K562 (cell line): ENCODE measurements at regions not wholly inside any gene's neighbourhood (a gene's known extent, or its start where the extent isn't known, plus 50 kb on each side); places are given as distances from the start of the nearest gene placed in this dataset.

Source experiments
- ATAC-seq: fragments of 200-7000 bp; cut with Tn5 transposase; 3 replicates; pipeline ENCODE4 v1.9.1; 2020; ENCODE audit warnings: moderate library complexity
- BruUV-seq: library from RNA; stranded (reverse); fragments of 400-500 nt; replicated peaks from 2 replicates; lab custom pipeline; 2021; lab: Mats Ljungman, UMichigan
- CTCF ChIA-PET: fragments of 300-600 bp; formaldehyde crosslinking; extraction: SDS; loops from one replicate; lab custom pipeline; 2021; ENCODE audit warnings: low intra/inter-chr PET ratio; lab: Yijun Ruan, JAX
- POLR2A ChIA-PET: fragments of 300-600, 350-650 bp; sonication (Branson Sonifier 250); formaldehyde crosslinking; extraction: SDS; loops from one replicate; lab custom pipeline; 2021; ENCODE audit warnings: antibody characterized with exemption, inconsistent platforms; lab: Yijun Ruan, JAX
- DNase-seq, 4 experiments: peaks; one replicate each; pipeline versions ENCODE4 v3.0.0 to v3.0.0-alpha.2; 2011 to 2018; ENCODE audit warnings: low spot score in 3 of 4, mixed read lengths in 3 of 4; ENCODE audit errors: extremely low read depth in 1 of 4
- FAIRE-seq: peaks from 2 replicates; lab custom pipeline; 2011; peaks lifted over from hg19 to GRCh38; lab: Jason Lieb, UNC
- H2AFZ ChIP-seq: 2 replicates; pipeline ENCODE4 v1.6.0; 2011; ENCODE audit warnings: low read depth, low read length, control low read depth, inconsistent platforms
- H3K27ac ChIP-seq: fragments of 200-600 bp; 3 replicates; pipeline ENCODE4 v1.8.0; 2011; ENCODE audit warnings: low read depth, mild to moderate bottlenecking, control low read depth, inconsistent platforms, low read length, moderate library complexity, mixed read lengths; ENCODE audit errors: extremely low read depth
- H3K27me3 ChIP-seq, 2 experiments: fragments of 300-600 bp in 1 of 2; 2 replicates in 1 of 2; 3 replicates in 1 of 2; pipeline versions ENCODE4 v1.6.0 to v1.8.0; 2011; ENCODE audit warnings: inconsistent platforms in 2 of 2, low read length in 2 of 2, mild to moderate bottlenecking in 1 of 2, mixed read lengths in 1 of 2, moderate library complexity in 1 of 2; ENCODE audit not compliant: control insufficient read depth in 2 of 2, insufficient read depth in 2 of 2
- H3K36me3 ChIP-seq: fragments of 300-600 bp; 3 replicates; pipeline ENCODE4 v1.8.0; 2011; ENCODE audit warnings: mild to moderate bottlenecking, low read length, inconsistent platforms; ENCODE audit not compliant: control insufficient read depth, insufficient read depth
- H3K4me1 ChIP-seq, 2 experiments: fragments of 200-600 bp in 1 of 2; replicated peaks in 1 of 2; 2 replicates in 1 of 2; 3 replicates in 1 of 2; pipeline versions ENCODE4 v1.5.1 to v1.8.0; 2011; ENCODE audit warnings: inconsistent platforms in 2 of 2, low read length in 2 of 2, mild to moderate bottlenecking in 1 of 2, mixed read lengths in 1 of 2, moderate library complexity in 1 of 2; ENCODE audit not compliant: control insufficient read depth in 2 of 2, insufficient read depth in 2 of 2
- H3K4me2 ChIP-seq: 2 replicates; pipeline ENCODE4 v1.6.1; 2011; ENCODE audit warnings: low read length, control low read depth, inconsistent platforms, mixed read lengths; ENCODE audit not compliant: insufficient read depth
- H3K4me3 ChIP-seq: fragments of 200-600 bp; sonication (generic), shearing (Covaris generic); 2 replicates; pipeline ENCODE4 v1.5.1; 2016; ENCODE audit warnings: control low read depth, inconsistent platforms
- H3K79me2 ChIP-seq: fragments of 200-600 bp; 3 replicates; pipeline ENCODE4 v1.8.0; 2011; ENCODE audit warnings: low read length, inconsistent platforms; ENCODE audit not compliant: control insufficient read depth, insufficient read depth
- H3K9ac ChIP-seq, 2 experiments: 2 replicates each; pipeline versions ENCODE4 v1.6.0 to v1.6.1; 2011; ENCODE audit warnings: low read depth in 2 of 2, low read length in 2 of 2, control low read depth in 1 of 2, inconsistent platforms in 1 of 2, mild to moderate bottlenecking in 1 of 2, mixed read lengths in 1 of 2; ENCODE audit not compliant: insufficient read depth in 1 of 2
- H3K9me1 ChIP-seq: one replicate; pipeline ENCODE4 v1.6.0; 2011; ENCODE audit warnings: inconsistent platforms, mild to moderate bottlenecking, low read length, moderate library complexity; ENCODE audit not compliant: control insufficient read depth, insufficient read depth
- H3K9me3 ChIP-seq: replicated peaks from 2 replicates; pipeline ENCODE4 v1.5.1; 2011; ENCODE audit warnings: low read depth, low read length, inconsistent platforms; ENCODE audit not compliant: control insufficient read depth, insufficient read depth
- H4K20me1 ChIP-seq: replicated peaks from 2 replicates; pipeline ENCODE4 v1.6.1; 2011; ENCODE audit warnings: low read length, inconsistent platforms, mixed read lengths; ENCODE audit not compliant: control insufficient read depth, insufficient read depth
- EP300 ChIP-seq: IDR thresholded peaks from 2 replicates; pipeline ENCODE4 v1.6.1; 2012; ENCODE audit warnings: low read length, improper control_type of control experiment
- HMGN3 ChIP-seq: IDR thresholded peaks from 2 replicates; pipeline ENCODE4 v1.6.1; 2011; ENCODE audit warnings: borderline replicate concordance, low read depth, mild to moderate bottlenecking, mixed read lengths, low read length; ENCODE audit not compliant: insufficient read length; ENCODE audit errors: extremely low read depth
- MCM7 ChIP-seq, 2 experiments: fragments of 450-650 bp; IDR thresholded peaks; 2 replicates each; pipeline ENCODE4 v1.6.1; 2016 to 2018
- PML ChIP-seq: IDR thresholded peaks from 2 replicates; pipeline ENCODE4 v1.6.1; 2012; ENCODE audit warnings: low read length, inconsistent platforms
- THAP12 ChIP-seq: fragments of 250-450 bp; sonication (Bioruptor Pico); IDR thresholded peaks from 2 replicates; pipeline ENCODE4 v1.9.0; 2021; ENCODE audit warnings: mild to moderate bottlenecking, inconsistent platforms
- ZBTB7A ChIP-seq: IDR thresholded peaks from 2 replicates; pipeline ENCODE4 v1.6.1; 2011; ENCODE audit warnings: low read depth, mild to moderate bottlenecking, low read length, moderate library complexity, borderline replicate concordance; ENCODE audit not compliant: control insufficient read depth
- ZNF174 ChIP-seq: fragments of 250-450 bp; sonication (Bioruptor Pico); IDR thresholded peaks from 2 replicates; pipeline ENCODE4 v1.4.0; 2020; ENCODE audit warnings: mild to moderate bottlenecking
- ZNF263 ChIP-seq: sonication (generic); formaldehyde crosslinking; IDR thresholded peaks from 2 replicates; pipeline ENCODE4 v1.8.0; 2022; ENCODE audit warnings: mild to moderate bottlenecking, missing genetic modification reagents, borderline replicate concordance
- ZNF324 ChIP-seq: fragments of 250-450 bp; sonication (Bioruptor Pico); IDR thresholded peaks from 2 replicates; pipeline ENCODE4 v1.4.0; 2020; ENCODE audit warnings: mild to moderate bottlenecking
- ZNF507 ChIP-seq: conservative IDR thresholded peaks from 2 replicates; pipeline ENCODE4 v1.6.1; 2017; ENCODE audit warnings: missing genetic modification characterization, missing compliant biosample characterization
- WGBS: fragments of 100-300 bp; shearing (Covaris generic); methylation state at CpG from one replicate; pipeline ENCODE4 v1.1.6; 2016; ENCODE audit warnings: low coverage, mixed read lengths; ENCODE audit not compliant: insufficient coverage; ENCODE audit errors: missing lambda C conversion rate; 5-methylcytosine and 5-hydroxymethylcytosine counted together
- in situ Hi-C: fragments of 300-500 bp; cut with MboI; formaldehyde crosslinking; loops from 4 replicates; pipeline ENCODE4 v1.15.0; 2018; ENCODE audit warnings: inconsistent platforms, mixed read lengths
- intact Hi-C: fragments of 100-400 bp; cut with micrococcal nuclease; formaldehyde crosslinking; loops from 2 replicates; pipeline ENCODE4 v1.14.2; 2022
- TF ChIP-seq, protein P1 (sequence below): IDR thresholded peaks from 2 replicates; pipeline ENCODE4 v1.6.1; 2011; ENCODE audit warnings: borderline replicate concordance, low read depth, mild to moderate bottlenecking, moderate library complexity, low read length; ENCODE audit not compliant: insufficient read depth, poor library complexity, severe bottlenecking
- TF ChIP-seq, protein P2 (sequence below): fragments of 450-650 bp; IDR thresholded peaks from 2 replicates; pipeline ENCODE4 v1.6.1; 2016; ENCODE audit warnings: antibody characterized with exemption

DNA sequence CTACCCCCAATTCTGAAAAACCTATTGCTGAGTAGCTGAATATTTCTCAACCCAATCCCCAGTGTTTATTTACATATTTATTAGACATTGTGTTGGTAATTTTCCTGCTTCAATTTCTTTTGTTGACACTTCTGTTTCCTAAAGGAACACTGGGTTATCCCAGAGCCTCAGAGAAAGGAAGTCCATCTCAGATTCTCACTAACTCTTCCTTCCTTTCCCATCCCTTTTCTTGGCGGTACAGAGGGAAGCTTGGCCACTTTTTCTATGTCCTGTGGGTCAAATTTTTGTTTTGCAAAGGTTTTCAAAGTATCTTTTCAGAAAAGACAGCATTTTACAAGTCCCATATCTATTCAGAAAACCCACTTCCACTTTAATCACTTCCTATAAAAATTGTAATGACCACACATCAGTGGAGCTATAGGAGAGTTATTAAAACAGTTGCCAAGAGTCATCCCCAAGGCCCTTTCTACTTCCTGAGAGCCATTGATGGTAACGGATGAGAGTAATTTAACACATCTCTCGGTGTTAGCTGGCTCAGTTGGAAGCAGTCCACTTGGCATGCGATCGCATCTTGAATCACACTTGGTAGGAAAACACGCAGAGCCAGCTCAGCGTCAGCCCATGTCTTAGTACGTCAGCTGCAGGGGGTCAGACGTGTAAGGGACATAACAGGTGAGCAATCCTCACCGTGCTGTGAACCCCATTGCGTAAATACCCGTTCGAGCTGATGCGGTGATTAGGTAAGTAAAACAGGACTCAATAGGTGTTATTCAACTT lies 231.1 kb upstream of the ADARB2 start:
- Histone ChIP-seq H3K9me3 (no peaks in the 10 kb centered on the region), H4K20me1 (no peaks in the 10 kb centered on the region; the same call in 1 of the 2 replicates), H3K27me3 (peaks cover 0 to 20% of the 10 kb centered on the region in 2 experiments; a peak in 2 of 5 replicates), H3K4me3 (no peak overlapping the region), H2AFZ (no peak overlapping the region), H3K79me2 (no peaks in the 10 kb centered on the region), H3K36me3 (no peaks in the 10 kb centered on the region), H3K9me1 (no peaks in the 10 kb centered on the region), H3K9ac (no peak overlapping the region), H3K27ac (no peak overlapping the region), H3K4me1 (no peaks in the 10 kb centered on the region), H3K4me2 (no peak overlapping the region)
- no peak for FAIRE-seq
- intact Hi-C loops, result no loop called here
- 2% methylated on average over 14 of the region's 14 CpGs for WGBS
- POLR2A ChIA-PET, result interaction anchor here (0.7 kb wide), 2 partner anchors 24 to 645 kb away, joined by 3 read pairs; no protein-coding TSS in a partner anchor
- ATAC-seq, result no peak
- CTCF ChIA-PET, result no interaction called here
- in situ Hi-C loops, result no loop called here
- no peak for DNase-seq
- BruUV-seq, result no TSS peak
- TF ChIP-seq EP300 (no peak), ZNF324 (CRISPR knock-in tag) (no peak), PML (no peak), ZNF507 (tag) (no peak), THAP12 (CRISPR knock-in tag) (no peak), ZNF263 (CRISPR knock-in tag) (no peak), ZBTB7A (no peak), ZNF174 (CRISPR knock-in tag) (no peak), MCM7 (IDR thresholded peaks at IDR 0.05) (no peak), HMGN3 (no peak)
- TF ChIP-seq, protein P1, sequence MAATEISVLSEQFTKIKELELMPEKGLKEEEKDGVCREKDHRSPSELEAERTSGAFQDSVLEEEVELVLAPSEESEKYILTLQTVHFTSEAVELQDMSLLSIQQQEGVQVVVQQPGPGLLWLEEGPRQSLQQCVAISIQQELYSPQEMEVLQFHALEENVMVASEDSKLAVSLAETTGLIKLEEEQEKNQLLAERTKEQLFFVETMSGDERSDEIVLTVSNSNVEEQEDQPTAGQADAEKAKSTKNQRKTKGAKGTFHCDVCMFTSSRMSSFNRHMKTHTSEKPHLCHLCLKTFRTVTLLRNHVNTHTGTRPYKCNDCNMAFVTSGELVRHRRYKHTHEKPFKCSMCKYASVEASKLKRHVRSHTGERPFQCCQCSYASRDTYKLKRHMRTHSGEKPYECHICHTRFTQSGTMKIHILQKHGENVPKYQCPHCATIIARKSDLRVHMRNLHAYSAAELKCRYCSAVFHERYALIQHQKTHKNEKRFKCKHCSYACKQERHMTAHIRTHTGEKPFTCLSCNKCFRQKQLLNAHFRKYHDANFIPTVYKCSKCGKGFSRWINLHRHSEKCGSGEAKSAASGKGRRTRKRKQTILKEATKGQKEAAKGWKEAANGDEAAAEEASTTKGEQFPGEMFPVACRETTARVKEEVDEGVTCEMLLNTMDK, result no peak
- TF ChIP-seq, protein P2, sequence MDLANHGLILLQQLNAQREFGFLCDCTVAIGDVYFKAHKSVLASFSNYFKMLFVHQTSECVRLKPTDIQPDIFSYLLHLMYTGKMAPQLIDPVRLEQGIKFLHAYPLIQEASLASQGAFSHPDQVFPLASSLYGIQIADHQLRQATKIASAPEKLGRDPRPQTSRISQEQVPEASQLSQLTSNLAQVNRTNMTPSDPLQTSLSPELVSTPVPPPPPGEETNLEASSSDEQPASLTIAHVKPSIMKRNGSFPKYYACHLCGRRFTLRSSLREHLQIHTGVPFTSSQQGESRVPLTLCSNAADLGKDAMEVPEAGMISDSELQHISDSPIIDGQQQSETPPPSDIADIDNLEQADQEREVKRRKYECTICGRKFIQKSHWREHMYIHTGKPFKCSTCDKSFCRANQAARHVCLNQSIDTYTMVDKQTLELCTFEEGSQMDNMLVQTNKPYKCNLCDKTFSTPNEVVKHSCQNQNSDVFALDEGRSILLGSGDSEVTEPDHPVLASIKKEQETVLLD, result no peak
